NCI-H1105 treated with DMSO at 0.1 percent for 48 hours (cell line): ENCODE measurements at regions not wholly inside any gene's neighbourhood (a gene's known extent, or its start where the extent isn't known, plus 50 kb on each side); places are given as distances from the start of the nearest gene placed in this dataset.
"Not testable (repeated sequence)": the region's sequence is repeated elsewhere in the genome, so short reads cannot be mapped to it uniquely, and the experiment has no call there.

ENCODE experiments used
- DNase-seq: peaks from one replicate; lab custom pipeline; 2025; lab: John Stamatoyannopoulos, UW

DNA sequence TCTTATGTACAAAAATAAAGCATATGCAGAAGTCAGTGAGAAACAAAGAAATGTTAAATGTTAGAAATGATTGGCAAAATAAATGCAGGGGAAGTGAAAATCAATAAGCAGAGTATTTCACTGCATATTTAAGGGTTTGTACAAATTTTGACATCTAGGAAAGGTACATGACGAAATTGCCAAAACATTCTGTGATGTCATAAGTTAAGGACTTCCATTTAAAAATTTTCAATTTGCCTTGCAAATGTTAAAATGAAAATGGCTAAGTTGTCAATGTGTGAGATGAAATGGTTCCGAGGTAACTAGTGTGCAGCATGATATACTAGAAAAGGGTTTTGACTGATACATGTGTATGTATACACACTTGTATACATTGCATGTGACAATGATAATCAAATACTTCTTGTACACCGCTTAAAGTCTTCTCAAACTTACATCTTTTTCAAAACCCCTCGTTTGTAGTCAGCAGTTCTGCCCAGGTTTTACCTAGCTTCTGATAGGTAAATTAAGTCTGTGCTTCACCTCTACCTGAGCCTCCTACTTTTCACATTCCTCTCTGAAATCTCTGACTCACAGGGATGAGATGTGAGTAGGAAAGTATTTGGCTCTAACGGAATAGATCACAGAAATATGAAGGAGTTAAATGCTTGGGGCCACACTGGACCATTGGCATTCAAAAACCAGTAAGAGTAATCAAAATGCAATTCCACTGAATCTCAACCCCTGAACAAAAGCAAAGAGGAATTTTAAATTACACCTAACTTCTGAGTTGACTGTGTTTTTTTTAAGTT is 442.4 kb upstream of the FOXG1 start:
- DNase-seq = no peak

DNA sequence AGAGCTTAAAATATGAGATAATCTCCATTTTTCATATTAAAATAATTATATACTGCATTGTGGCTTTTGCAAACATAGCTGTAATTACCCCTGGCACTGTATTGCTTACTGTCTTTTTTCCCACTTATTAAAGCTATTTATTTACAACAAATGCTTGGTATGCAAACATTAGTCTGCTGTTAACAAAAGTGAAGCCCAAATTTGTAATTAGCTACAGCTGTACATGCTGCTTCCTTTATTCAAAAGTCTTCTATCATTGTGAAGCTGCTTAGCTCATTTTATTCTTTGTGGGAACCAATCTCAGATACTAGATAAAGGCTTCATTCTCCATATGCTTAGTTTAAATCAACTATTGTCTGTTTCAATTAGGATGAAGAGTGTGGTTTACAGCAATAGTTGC is 425.8 kb upstream of the FOXG1 start:
- peak; percentile 86 for DNase-seq

DNA sequence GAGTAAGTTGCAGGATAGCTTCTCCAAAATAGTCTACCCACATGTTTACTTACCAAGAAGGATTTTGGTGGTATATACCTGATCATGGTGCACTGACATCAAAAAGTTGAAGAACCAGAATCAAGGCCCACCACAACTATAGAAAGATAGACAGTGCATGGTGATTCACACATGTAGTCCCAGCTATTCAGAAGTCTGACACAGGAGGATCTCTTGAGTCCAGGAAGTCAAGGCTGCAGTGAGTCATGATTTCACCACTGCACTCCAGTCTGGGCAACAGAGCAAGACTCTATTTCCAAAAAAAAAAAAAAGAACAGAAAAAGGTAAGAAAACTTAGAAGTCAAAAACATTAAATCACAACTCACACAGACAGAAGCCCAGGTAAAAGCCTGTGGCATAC is 422.2 kb upstream of the FOXG1 start:
- DNase-seq = no peak

DNA sequence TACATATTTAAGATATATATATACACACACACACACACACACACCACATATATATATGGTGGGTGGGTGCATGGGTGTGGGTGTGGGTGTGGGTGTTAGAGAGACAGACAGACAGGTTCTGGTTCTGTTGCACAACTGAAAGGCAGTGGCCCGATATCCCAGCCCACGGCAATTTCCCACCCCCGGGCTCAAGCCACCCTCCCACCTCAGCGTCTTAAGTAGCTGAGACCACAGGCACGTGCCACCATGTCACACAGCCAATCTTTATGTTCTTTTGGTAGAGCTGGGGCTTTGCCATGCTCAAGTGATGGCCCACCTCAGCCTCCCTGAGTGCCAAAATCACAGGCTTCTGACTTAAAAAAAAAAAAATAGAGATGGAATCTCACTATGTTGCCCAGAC is 417.8 kb upstream of the FOXG1 start:
- DNase-seq = no peak

DNA sequence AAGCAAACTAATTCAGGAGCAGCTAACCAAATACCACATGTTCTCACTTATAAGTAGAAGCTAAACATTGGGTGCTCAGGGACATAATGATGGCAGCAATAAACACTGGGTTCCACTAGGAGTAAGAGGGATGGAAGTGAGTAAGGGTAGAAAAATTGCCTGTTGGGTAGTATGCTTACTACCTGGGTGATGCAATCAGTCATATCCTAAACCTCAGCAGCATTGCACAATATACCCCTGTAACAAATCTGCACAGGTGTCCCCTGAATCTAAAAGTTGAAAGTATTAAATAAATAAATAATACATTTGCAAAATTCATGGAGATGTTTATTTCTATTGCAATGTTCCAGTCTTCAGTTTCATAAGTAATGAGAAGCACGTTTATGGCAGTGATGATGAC is 409.8 kb upstream of the FOXG1 start:
- DNase-seq = no peak

DNA sequence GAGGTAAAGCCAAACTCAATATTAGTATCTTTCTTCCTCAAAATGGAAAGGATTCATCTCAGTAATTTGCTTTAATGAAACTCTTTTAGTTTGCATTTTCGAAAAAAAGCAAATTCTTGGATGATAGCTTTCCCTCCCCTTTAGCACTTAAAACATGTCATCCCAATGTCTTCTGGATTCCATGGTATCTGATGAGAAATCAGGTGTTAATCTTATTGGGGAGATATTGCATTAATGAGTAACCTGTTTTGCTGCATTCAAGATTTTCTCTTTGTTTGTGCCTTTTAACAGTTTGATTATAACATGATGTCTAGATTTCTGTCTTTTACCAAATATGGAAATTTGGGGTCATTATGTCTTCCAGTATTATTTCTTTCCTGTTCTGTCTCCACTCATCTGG is 405.1 kb upstream of the FOXG1 start:
- no peak for DNase-seq

DNA sequence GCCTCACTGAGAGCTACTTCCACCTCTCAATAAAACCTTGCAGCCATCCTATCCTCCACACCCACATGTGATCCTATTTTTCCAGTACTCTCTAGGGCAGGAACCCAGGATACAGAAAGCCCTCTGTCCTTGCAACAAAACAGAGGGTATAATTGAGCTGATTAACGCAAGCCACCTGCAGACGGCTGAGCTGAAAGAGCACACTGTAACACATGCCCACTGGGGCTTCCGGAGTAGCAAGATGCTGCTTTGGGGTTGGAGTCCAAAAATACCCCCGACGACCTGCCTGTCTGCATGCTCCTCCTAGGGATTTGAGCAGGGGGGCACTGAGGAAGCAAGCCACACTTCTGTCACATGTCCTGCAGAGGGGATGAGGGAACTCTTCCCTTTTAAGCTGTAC is 401.1 kb upstream of the FOXG1 start:
- DNase-seq = no peak

DNA sequence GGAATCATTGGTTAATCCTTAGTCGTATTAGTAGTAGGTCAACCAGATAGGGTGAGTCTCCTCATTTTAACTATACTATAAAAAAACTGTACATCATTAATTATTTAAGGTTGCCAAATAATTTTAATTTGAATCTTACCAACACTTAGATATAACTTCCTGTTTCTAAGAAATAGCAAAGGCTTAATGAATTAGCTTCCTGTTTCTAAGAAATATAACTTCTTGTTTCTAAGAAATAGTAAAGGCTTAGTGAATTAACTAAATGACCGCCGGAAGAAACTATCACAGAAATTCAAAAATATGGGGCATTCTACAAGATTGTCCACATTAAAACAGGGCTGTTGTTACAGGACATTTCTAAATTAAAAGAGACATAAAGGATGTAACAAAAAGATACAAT is 392.9 kb upstream of the FOXG1 start:
- no peak for DNase-seq

DNA sequence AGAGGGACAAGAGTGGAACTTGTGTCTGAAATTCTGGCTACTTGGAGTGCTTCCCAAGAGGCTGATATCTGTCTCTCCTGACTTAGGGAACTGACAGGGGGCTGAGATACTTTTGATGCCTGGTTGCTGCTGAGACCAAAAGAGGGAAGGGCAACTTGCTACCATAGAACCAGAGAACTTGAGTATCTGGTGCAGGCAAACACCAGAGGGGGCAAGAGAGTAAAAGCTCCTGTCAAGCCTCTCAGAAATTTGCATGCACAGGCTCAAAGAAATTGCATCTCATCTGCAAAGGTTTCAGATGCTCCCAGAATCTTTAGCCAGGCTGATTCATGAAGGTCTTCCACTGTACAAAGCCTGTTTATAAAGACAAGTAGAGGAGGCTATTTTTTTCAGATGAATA is 391.3 kb upstream of the FOXG1 start:
- DNase-seq = no peak

DNA sequence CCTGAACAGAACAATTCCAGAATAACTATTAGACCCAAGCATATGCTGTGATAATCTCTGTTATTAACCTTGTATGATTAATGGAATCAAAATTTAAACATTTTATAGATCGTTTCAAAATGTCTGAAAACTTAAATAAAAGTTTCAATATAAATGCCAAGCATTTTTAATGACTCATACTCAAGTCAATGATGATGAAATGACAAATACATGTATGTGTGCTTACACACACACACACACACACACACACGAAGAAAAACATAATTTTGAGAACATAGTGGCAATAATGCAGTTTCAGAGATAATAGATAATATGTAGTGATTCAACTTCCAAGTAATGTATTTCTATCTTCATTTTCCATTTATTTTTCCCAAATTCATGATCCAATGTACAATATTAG is 384.9 kb upstream of the FOXG1 start:
- no peak for DNase-seq

DNA sequence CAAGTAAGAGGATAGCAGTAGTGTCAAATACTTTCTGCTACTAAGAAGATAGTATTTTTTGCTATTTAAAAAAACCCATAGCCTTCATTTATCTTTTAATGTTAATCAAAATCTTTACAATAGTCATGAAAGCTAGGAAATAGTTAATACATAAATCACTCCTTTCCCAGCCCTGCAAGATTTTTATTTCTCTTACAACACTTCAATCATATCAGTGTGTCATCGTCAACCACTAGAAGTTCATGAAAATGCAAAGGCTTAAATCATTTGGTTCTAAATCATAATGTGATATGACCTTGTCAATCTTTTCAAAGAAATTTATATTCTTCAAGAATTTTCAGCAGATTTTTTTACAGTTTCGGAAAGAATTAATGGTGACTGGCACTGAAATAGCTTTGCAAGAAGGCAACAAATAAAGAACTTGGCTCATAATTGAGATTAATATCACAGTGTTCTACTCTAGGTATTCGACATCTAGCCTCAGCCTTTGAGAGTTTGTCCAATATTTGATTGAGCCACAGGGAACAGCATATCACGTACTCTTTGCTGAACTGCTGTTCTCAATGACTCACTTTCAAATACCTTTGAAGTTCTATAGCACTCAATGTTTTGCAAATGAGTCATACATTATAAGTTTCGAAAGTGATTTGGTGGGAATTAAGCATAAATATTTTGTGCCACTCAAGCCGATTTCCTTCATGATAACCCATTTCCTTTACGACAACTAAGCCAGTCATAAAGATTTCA is 384.0 kb upstream of the FOXG1 start:
- no peak for DNase-seq

DNA sequence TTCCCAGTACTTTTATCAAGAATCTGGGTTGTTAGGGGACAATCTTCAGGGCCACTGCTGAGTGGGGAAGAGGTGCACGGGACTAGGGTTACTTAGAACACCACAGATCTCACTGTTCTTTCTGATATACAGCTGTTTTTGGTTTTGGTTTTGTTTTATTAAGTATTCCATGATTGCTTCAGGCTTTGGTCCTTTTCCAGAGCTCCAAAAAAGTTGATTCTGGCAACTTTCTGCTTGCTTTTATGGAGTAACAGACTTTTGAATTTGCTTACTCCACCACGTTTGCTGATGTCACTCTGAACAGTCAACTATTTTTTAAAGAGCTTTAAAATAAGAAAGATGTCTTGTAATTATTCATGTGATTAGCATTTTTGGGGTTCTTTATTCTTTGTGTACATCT is 368.1 kb upstream of the FOXG1 start:
- DNase-seq = no peak

DNA sequence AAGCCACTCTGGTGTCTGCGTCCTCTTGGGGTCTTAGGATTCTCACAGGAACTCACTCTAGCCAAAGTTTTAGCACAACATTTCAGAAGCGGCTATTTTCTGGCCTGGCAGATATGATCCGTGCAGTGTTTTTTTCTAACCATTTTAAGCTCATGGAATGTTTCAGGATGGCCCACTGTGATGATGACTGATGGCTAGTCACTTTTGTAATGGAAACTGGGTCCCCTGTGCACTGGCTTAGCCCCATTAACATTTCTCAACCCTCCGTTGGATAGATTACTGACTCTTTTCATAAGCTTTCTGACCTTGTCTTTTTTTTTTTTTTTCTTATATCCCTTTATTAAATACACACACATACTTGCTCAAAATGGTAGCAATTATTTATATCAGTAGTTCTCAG is 364.9 kb upstream of the FOXG1 start:
- not testable (repeated sequence) for DNase-seq

DNA sequence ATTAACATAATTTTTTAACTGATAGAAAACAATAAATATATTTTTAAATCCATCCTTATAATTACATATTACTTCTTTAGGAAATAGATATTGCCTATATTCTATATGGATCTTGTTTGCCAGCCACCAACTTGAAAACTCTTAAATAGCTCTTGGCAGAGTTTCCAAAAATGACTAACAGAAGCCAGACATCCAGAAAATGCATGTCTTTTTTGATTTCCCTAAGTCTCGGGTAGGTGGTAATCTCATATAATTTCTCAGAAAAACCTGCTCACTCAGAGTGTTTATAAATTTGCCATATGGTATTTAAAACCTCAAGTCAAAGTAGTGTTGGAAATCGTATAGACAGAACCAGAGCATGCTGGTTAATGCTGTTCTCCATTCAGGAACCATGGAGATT is 360.4 kb upstream of the FOXG1 start:
- DNase-seq = no peak

DNA sequence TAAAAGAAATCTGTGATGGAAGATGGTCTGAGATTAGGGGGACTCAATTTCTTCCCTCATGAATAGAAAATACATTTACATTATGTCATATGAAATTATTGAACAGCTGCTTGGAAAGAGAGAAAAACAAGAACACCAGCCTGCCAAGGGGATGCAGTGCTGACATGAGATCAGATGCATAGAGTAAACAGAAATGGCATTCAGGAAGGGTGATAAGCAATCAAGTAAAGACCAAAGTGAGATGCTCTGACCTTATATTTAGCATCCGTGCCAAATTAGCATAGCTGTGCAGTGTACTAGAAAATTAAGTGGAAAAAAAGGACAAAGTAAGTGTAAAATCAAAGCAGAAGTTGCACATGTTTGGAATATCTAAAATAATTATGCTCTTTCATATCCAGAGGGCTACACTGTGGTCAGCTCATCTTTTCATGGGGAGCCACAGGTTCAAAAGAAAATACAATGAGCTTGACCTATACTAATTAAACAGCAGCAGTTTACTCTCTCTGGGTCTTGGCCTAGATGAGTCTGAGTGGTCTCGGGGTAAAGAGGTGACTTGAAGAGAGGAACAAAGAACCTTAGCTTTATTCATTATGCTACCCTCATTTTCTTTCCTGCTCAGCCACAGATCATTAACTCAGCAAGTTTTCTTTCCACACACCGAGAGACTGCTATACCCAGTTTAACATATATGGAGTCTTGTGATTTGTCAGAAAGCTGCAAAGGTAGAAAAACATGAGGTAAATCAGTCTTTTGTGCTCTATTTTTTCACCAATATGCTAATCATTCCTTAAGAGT is 359.4 kb upstream of the FOXG1 start:
- no peak for DNase-seq

DNA sequence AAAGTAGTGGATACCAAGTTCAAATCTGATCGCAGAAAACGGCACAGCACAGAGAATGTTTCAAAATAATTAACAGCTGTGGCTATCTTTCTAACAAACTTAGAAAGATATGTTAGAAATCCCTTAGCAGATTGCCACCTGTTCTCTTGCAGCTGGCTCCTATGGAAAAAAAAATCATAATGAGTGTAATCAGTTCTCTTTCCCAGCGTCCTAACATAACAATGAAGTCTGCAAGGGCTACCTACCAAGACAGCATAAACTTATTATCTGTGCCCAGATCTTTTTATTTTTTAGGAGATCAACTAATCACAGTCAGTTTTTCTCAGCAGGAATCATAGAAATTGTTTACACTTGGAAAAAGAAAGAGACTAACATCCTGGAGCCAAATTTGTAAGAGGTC is 358.6 kb upstream of the FOXG1 start:
- peak; percentile 13 for DNase-seq

DNA sequence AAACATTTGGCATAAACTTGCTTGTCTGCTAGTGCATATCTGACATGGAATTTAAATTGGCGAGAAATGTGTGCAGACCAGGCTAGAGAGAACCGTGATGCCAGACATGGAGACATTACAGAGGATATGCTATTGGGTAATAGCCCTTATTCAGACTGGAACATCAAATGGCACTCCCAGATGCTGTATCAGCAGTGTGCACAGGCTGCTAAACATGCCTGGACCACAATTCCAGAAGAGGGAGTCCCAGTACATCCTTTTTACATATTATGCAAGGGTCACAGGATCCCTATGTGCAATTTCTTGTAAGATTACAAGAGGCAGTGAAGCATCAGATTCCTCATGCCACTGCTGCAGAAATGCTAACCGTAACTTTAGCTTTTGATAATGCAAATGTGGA is 354.5 kb upstream of the FOXG1 start:
- no peak for DNase-seq

DNA sequence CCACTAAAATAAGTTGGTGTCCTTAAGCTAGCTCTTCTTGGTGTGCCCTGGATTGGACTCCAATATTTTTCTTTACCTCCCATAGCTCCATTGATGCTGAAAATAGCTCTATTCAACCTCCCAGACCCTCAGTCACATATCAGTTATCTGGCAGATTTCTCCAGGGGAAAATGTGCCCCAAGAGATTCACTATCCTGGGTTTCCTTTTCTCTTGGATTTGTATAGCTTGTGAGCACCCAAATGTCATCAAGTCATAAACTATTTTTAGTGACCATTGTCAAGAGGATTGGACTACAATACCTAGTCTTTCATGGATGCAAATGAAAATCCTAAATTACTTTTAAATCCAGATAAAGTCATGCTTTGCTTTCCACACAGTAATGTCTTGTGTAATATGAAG is 339.6 kb upstream of the FOXG1 start:
- no peak for DNase-seq

DNA sequence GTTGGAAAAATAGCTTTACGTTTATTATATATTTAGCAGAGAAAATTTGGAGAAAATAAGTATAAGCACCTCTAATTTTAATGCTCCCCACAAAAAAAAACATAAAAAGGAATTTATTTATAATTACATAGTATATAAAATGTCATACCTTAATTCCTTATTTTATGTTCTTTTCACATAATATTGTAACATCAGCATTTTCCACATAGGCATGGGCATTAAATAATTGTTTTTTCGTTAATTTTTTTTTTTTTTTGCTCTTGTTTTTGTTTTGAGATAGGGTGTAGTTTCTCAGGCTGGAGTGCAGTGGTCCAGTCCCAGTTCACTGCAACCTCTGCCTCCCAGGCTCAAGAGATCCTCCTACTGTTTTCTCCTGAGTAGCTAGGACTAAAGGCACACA is 329.8 kb upstream of the FOXG1 start:
- DNase-seq = no peak

DNA sequence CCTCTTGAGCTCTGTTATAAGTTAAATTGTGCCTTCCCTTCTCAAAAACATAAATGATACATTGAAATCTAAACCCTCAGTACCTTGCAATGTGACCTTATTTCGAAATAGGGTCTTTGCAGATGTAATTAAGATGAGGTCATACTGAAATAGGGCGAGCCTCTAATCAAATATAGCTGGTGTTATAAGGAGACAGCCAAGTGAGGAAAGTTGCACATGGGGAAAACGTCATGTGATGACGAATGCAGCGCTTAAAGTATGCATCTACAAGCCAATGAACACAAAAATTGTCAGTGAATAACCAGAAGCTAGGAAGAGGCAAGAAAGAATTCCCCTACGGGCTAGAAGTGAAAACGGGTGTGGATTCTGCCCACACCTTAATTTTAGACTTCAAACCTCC is 305.2 kb upstream of the FOXG1 start:
- DNase-seq = no peak

DNA sequence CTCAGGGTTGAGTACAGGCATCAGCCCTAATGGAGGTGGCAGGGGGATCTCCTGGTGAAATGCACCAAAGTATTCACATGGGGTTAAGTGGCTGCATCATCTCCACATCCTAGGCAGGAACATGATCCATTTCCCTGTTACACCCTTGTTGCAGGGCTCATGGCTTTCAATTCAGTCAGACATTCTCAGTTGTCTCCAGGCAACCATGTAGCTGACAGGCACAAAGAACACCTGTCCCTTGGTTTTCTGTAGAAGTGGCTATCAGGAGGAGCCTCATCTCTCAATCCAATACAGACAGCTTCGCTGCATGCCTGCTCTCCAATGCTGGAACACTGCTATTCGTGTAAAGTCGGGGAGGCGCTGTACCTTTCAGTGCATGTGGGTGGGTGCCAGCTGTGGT is 299.0 kb upstream of the FOXG1 start:
- DNase-seq = no peak

DNA sequence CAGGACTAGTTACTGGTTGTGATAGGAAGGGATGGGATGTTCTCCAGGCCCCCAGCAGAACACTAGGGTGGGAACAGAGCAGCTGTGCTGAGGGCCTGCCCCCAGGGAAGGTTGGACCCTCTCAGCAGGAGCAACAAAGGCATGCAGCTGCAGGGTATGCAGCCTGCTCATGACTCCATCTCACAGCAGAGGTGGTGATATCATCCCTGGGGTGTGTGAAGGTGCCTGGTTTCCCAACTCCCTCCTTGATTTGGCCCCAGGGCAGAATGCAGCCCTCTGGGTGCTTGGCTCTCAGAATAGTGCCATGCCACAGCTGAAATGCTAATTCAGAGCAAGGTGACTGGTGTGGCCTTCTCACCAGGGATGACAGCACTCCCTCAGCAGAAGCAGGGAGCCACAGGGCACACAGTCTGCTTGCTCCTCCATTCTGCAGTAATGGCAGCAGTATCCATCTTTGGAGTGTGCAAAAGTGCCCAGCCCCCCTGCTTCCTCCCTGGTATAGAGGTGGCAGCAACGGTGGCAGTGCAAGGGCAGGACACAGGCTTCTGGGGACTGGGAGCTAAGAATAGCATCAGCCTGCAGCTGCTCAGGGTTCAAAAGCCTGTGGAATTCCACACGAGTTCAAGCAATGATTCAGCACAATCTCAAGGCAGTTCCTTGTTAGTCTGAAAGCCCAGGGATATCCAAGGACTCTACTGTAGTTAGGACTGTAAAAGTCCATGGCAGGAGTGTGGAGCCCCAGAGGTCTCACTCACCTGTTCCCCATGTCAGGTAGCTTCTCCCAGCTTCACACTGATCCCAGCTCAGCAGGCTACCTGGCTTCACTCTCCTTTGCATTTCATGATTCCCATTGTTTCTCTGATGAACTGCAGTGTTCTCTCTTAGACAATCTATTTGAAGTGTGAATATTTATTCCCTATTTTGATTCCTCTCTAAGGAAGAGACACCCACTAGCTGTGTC is 298.1 kb upstream of the FOXG1 start:
- no peak for DNase-seq
